OCI-LY1 (cell line): ENCODE measurements at regions not wholly inside any gene's neighbourhood (a gene's known extent, or its start where the extent isn't known, plus 50 kb on each side); places are given as distances from the start of the nearest gene placed in this dataset.

Experiments
- H2AFZ ChIP-seq: fragments of 200-600 bp; sonication (generic), shearing (Covaris generic); 2 replicates; pipeline ENCODE4 v1.6.0; 2014; ENCODE audit warnings: antibody characterized with exemption, mild to moderate bottlenecking, low read length
- H3F3A ChIP-seq: fragments of 200-600 bp; sonication (generic), shearing (Covaris generic); 2 replicates; pipeline ENCODE4 v1.6.0; 2014; ENCODE audit warnings: mild to moderate bottlenecking, antibody characterized with exemption, low read length, moderate library complexity; ENCODE audit not compliant: insufficient read depth
- H3K27ac ChIP-seq: fragments of 200-600 bp; sonication (generic); 2 replicates; pipeline ENCODE4 v1.5.1; 2014; ENCODE audit warnings: low read length, mixed run types, mild to moderate bottlenecking, low read depth; ENCODE audit not compliant: poor library complexity, severe bottlenecking
- H3K27me3 ChIP-seq: fragments of 200-600 bp; sonication (generic); 2 replicates; pipeline ENCODE4 v1.6.0; 2014; ENCODE audit warnings: antibody characterized with exemption, mild to moderate bottlenecking, low read length, moderate library complexity; ENCODE audit not compliant: insufficient read depth
- H3K36me3 ChIP-seq: fragments of 200-600 bp; sonication (generic); 2 replicates; pipeline ENCODE4 v1.6.1; 2014; ENCODE audit warnings: mild to moderate bottlenecking, antibody characterized with exemption, low read length, moderate library complexity, mixed read lengths; ENCODE audit not compliant: insufficient read depth
- H3K4me1 ChIP-seq: fragments of 200-600 bp; sonication (generic); 2 replicates; pipeline ENCODE4 v1.5.1; 2014; ENCODE audit warnings: mild to moderate bottlenecking, low read length, moderate library complexity; ENCODE audit not compliant: insufficient read depth, severe bottlenecking
- H3K4me2 ChIP-seq: fragments of 200-600 bp; sonication (generic), shearing (Covaris generic); 2 replicates; pipeline ENCODE4 v1.6.1; 2014; ENCODE audit warnings: low read length
- H3K4me3 ChIP-seq: fragments of 200-600 bp; sonication (generic); 2 replicates; pipeline ENCODE4 v1.5.1; 2014; ENCODE audit warnings: low read length, low read depth, mild to moderate bottlenecking, mixed read lengths; ENCODE audit not compliant: poor library complexity, severe bottlenecking
- H3K79me2 ChIP-seq: fragments of 200-600 bp; shearing (Covaris generic); 2 replicates; pipeline ENCODE4 v1.6.1; 2016; ENCODE audit warnings: mixed run types, low read length, mixed read lengths; ENCODE audit not compliant: insufficient read depth
- H3K9ac ChIP-seq: fragments of 200-600 bp; sonication (generic), shearing (Covaris generic); 2 replicates; pipeline ENCODE4 v1.6.1; 2014; ENCODE audit warnings: mild to moderate bottlenecking, low read length, mixed read lengths
- H3K9me2 ChIP-seq: fragments of 200-600 bp; sonication (generic), shearing (Covaris generic); 2 replicates; pipeline ENCODE4 v1.6.1; 2014; ENCODE audit warnings: low read depth, mild to moderate bottlenecking, low read length, mixed read lengths
- H3K9me3 ChIP-seq: fragments of 200-600 bp; shearing (Covaris generic); 2 replicates; pipeline ENCODE4 v1.6.1; 2014; ENCODE audit warnings: low read length, mixed read lengths
- H4K20me1 ChIP-seq: fragments of 200-600 bp; sonication (generic), shearing (Covaris generic); 2 replicates; pipeline ENCODE4 v1.6.0; 2016; ENCODE audit warnings: mild to moderate bottlenecking, low read length; ENCODE audit not compliant: insufficient read depth
- EZH2 ChIP-seq: fragments of 200-600 bp; sonication (generic), shearing (Covaris generic); IDR thresholded peaks from 2 replicates; pipeline ENCODE4 v1.8.0; 2017; ENCODE audit warnings: borderline replicate concordance, mixed run types, mild to moderate bottlenecking, antibody characterized with exemption, low read length, moderate library complexity, mixed read lengths
- TF ChIP-seq, protein P1 (sequence below): fragments of 200-600 bp; sonication (generic), shearing (Covaris generic); IDR thresholded peaks from 2 replicates; pipeline ENCODE4 v1.5.1; 2017; ENCODE audit warnings: mild to moderate bottlenecking, antibody characterized with exemption, low read length, moderate library complexity, mixed read lengths

DNA sequence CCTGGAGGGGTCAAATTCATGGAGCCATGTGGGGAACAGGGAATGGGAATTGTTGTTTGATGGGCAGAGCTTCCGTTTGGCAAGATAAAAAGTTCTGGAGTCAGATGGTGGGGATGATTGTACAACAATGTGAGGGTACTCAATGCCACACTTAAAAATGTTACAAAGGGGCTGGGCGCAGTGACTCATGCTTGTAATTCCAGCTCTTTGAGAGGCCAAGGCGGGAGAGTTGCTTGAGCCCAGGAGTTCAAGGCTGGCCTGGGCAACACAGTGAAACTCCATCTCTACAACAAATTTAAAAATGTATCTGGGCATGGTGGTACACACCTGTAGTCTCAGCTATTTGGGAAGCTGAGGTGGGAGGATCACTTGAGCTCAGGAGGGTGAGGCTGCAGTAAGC is 66.0 kb upstream of the DIO3 start:
- no peak overlapping the region for H2AFZ ChIP-seq
- no peak overlapping the region for H3K9ac ChIP-seq
- no peaks in the 10 kb centered on the region for H3K36me3 ChIP-seq
- H3K27me3 ChIP-seq: no peaks in the 10 kb centered on the region; the same call in 1 of the 2 replicates
- no peak overlapping the region for H3K27ac ChIP-seq
- H3K79me2 ChIP-seq: no peaks in the 10 kb centered on the region
- H3K4me1 ChIP-seq: no peaks in the 10 kb centered on the region
- TF ChIP-seq EZH2: no peak
- TF ChIP-seq, protein P1, sequence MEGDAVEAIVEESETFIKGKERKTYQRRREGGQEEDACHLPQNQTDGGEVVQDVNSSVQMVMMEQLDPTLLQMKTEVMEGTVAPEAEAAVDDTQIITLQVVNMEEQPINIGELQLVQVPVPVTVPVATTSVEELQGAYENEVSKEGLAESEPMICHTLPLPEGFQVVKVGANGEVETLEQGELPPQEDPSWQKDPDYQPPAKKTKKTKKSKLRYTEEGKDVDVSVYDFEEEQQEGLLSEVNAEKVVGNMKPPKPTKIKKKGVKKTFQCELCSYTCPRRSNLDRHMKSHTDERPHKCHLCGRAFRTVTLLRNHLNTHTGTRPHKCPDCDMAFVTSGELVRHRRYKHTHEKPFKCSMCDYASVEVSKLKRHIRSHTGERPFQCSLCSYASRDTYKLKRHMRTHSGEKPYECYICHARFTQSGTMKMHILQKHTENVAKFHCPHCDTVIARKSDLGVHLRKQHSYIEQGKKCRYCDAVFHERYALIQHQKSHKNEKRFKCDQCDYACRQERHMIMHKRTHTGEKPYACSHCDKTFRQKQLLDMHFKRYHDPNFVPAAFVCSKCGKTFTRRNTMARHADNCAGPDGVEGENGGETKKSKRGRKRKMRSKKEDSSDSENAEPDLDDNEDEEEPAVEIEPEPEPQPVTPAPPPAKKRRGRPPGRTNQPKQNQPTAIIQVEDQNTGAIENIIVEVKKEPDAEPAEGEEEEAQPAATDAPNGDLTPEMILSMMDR: no peak
- no peak overlapping the region for H3K4me3 ChIP-seq
- H3F3A ChIP-seq: no peaks in the 10 kb centered on the region
- no peak overlapping the region for H3K4me2 ChIP-seq
- H4K20me1 ChIP-seq: no peaks in the 10 kb centered on the region
- no peaks in the 10 kb centered on the region for H3K9me2 ChIP-seq
- no peaks in the 10 kb centered on the region for H3K9me3 ChIP-seq

DNA sequence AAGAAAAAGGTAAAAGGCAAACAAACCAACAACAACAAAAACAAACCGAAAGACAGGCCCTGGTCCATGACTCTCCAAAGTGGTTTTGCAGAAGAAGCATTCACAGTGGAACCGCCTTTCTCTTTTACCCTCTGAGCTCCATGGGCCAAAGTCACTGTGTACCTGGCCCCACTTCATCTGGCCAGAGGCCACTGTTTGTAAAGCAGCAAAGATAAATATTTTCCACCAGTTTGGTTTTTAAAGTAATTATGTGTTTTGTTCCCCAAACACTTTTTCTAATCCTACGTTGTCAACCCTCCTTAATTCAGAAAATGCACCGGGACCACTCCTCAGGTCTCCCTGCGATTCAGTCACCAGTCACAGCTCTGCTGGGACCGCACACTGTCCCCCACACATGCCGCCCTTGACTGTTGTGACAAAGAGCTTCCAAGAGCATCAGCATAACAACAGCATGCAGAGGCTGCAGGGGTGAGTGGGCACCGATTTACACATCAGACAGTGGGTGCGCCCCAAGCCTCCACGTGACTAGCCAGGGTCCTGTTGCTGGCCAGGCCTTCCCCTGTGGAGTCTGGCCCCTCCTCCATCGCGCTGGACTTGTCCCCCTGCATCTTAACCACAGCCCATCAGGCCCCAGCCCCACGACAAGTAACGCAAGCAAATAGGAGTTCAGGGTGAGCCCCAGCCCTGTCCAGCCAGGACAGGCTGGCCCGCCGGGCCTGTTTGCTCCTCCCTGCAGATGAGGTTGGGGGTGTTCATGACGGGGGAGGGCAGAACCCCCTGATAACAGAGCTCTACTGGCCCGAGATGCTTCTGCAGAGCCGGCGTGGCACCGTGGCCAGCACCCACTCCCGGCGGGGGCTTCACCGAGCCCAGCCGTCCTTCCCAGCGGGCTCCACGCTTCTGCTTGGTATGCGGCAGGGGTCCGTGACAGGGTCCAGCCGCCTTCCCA is 65.2 kb upstream of the DIO3 start:
- Histone ChIP-seq H4K20me1 (no peaks in the 10 kb centered on the region), H3K4me1 (no peaks in the 10 kb centered on the region), H3K27me3 (no peaks in the 10 kb centered on the region; the same call in 1 of the 2 replicates), H3K79me2 (no peaks in the 10 kb centered on the region), H3K27ac (no peak overlapping the region), H3K4me3 (no peak overlapping the region), H3K9ac (no peak overlapping the region), H3K4me2 (no peak overlapping the region), H3K9me2 (no peaks in the 10 kb centered on the region), H3F3A (no peaks in the 10 kb centered on the region), H2AFZ (no peak overlapping the region), H3K9me3 (no peaks in the 10 kb centered on the region), H3K36me3 (no peaks in the 10 kb centered on the region)
- TF ChIP-seq EZH2: no peak
- TF ChIP-seq, protein P1: no peak

DNA sequence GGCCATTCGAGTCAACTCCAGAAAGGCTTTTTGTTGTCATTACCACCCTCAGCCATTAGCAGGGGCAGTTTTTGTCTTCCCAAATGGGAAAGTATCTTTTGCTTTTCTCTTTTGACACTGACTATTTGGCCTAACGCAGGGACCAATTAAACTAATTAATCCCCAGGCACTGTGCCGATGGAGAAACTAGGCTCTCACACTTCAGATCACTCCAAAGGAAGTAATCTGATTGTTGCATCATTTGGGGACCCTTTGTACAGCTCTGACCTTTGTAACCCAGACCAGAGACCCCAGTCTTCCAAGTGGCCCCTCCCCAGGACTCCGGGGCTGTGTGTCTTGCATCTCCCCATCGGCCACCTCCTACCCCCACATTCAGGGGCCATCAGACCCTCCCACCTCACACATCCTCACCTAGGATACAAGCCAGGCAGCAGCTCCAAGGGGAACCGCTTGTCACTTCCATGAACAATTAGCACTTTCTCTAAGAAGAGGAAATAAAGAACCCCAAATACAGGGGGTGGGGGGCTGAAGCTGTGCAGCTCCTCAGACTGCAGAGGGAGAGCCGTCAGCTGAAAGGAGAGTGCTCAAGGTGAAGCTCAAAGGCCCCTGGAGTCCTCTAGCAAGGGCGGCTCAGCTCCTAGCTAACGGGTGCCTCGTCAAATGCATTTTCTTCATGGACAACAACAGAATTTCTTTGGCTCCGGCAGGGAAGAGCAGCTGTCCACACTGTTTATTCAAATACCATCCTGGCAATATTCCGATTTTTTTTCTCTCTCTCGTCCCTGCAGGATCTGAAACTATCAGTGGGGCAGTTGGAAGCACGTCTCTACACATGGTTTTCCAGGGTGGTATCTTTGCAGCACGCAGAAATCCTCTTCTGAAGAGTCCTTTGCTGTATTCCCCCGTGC is 64.3 kb upstream of the DIO3 start:
- H3K27me3 ChIP-seq: no peaks in the 10 kb centered on the region; the same call in 1 of the 2 replicates
- no peaks in the 10 kb centered on the region for H3F3A ChIP-seq
- H3K36me3 ChIP-seq: no peaks in the 10 kb centered on the region
- H3K4me1 ChIP-seq: no peaks in the 10 kb centered on the region
- no peak overlapping the region for H3K27ac ChIP-seq
- H3K4me3 ChIP-seq: no peak overlapping the region
- no peaks in the 10 kb centered on the region for H4K20me1 ChIP-seq
- H3K9me3 ChIP-seq: no peaks in the 10 kb centered on the region
- H3K9me2 ChIP-seq: no peaks in the 10 kb centered on the region
- no peak overlapping the region for H2AFZ ChIP-seq
- H3K9ac ChIP-seq: no peak overlapping the region
- H3K79me2 ChIP-seq: no peaks in the 10 kb centered on the region
- TF ChIP-seq EZH2: no peak
- TF ChIP-seq, protein P1: no peak
- no peak overlapping the region for H3K4me2 ChIP-seq
